HG03039 (cell line): ENCODE measurements at regions not wholly inside any gene's neighbourhood (a gene's known extent, or its start where the extent isn't known, plus 50 kb on each side); places are given as distances from the start of the nearest gene placed in this dataset.

Experiments used
- ATAC-seq: cut with Tn5 transposase; IDR thresholded peaks from one replicate; pipeline ENCODE4 v1.9.1; 2021; ENCODE audit warnings: mild to moderate bottlenecking, moderate library complexity; ENCODE audit not compliant: unreplicated experiment

GRCh38 chr6:148265054-148265453 lies 77.6 kb upstream of the SASH1 start:
- ATAC-seq: no peak

DNA sequence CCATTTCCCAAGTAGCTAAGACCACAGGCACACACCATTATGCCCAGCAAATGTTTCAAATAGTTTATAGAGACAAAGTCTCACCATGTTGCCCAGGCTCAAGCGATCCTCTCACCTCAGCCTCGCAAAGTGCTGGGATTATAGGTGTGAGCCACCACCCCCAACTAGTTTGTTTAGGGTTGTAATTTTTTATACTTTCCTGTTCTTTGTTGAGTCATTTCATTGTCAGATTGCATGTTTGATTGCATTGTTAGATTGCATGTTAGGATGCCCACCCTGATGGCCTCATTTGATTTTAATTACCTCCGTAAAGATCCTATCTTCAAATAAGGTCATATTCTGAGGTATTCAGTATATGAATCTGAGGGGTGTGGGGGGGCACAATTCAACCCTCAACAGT lies 73.3 kb upstream of the SASH1 start:
- no peak for ATAC-seq

DNA sequence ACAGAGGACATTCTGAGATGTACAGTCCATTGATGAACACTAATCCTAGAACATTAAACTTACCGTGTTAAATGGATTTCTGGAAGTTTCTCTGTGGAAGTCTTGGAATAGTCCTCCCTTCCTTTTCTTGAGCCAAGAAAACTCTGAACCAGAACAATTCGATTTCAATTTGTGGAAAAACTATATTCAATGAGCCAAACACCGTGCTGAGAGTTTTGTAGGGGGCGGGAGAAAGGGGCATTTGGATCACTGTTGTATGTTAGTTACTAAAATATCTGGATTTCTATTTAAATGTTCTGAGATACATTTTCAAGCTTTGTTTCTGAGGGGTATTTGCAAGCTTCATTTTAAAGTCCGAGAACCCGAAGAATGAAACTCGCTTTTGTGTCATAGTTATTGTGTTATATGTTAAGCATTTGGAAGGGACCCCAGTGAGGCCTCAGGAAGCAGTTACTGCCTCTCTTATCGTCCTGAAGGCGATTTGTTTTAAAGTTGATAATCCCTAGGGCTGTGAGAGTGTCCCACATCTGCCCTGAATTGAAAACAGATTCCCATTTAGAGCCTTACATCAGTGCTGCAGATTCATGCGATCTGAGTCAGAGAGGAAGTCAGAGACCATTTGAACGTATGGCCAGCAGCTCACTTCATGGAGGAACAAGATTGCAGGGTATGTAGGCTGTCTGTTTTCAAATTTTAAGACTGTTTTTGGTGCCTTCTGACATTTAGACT lies 70.8 kb upstream of the SASH1 start:
- ATAC-seq: no peak

DNA sequence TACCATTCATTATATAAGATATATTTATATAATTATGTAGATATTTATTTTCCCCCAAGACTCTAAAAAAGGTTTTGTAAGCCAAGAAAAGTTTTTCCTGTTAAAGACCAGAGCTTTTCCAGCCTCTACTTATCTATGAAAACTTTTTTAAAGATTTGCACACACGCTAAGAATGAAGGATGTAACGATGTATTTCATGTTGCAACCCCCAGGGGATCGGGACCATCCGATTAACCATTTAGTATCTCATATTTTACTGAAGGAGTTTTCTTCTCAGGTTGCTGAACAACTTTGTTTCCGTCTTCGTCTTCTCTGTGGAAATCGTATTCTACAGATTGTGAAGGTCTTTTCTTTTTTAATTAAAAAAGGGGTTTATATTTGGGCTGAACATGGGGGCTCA lies 70.0 kb upstream of the SASH1 start:
- no peak for ATAC-seq

- no peak for ATAC-seq
Measured at GRCh38 chr6:148273962-148274752, 68.5 kb upstream of the SASH1 start.

- ATAC-seq: no peak
Measured at GRCh38 chr6:148274809-148275208, 67.8 kb upstream of the SASH1 start.

DNA sequence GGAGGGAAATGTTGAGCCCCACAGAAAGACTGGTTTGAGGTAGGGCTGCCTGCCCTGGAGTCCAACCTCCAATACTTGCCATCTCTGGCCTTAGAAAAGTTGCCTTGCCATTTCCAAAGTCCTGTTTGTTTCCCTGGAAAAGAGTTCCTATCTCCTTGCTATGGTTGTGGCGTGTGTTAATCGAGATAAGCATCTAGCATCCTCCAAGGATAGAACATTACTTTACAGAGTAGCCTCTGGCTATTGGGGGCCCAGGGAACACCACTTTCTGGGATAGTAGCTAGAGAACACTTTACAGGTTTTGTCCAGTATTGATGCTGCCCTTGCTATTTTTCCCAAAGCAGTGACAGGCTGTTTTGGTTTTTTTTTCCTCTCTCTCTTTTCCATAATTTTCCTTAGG lies 57.4 kb upstream of the SASH1 start:
- ATAC-seq: no peak

DNA sequence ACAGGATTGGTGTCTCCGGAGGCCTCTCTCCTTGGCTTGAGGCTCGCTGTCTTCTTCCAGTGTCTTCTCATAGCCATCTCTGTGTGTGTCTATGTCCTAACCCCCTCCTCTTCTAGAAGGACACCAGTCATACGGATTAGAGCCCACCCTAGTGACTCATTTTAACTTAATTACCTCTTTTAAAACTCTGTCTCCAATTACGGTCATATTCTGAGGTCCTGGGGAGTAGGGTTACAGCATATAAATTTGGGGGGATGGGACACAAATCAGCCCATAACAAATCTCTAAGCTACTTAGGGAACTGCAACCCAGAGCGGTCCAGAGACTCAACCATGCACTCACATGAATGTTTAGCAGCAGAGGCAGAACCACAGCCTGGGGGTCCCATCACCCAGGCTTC lies 56.1 kb upstream of the SASH1 start:
- no peak for ATAC-seq

GRCh38 chr6:148287623-148288333 lies 54.9 kb upstream of the SASH1 start:
- no peak for ATAC-seq

DNA sequence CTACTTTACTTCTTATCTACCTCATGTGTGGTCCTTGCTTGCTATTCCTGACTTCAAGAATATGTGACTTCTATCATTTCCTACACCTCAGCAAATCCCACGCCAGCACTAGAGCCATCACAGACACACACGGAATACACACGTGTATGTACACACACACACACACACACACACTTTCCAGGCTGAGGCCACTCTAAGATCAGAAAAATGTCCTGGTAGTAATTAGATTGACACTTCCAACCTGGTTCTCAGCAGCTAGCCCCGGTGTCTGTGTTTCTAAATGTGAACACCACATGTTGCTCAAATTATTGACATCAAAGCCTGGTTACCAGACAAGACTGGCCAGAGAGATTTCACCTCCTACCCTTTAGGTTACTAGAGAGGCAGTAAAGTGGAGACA lies 54.1 kb upstream of the SASH1 start:
- ATAC-seq: no peak

DNA sequence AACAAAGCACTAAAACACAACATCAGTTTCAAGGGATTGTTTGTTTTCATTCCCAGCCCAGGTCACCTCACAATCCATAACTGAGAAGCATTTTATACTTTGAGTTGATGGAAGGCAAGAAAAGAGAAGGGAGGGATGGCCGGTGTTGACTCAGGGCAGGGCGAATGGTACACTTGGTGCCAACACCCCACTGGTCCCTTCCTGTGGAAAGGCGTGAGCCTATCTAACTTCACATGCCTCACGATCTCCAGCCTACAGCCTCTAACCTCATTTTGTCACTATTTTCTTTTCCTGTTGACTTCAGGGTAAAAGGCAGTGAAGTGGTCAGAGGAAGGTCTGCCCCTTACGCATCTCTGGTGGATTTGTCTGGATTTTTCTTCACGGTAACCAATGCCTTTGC lies 53.5 kb upstream of the SASH1 start:
- no peak for ATAC-seq

DNA sequence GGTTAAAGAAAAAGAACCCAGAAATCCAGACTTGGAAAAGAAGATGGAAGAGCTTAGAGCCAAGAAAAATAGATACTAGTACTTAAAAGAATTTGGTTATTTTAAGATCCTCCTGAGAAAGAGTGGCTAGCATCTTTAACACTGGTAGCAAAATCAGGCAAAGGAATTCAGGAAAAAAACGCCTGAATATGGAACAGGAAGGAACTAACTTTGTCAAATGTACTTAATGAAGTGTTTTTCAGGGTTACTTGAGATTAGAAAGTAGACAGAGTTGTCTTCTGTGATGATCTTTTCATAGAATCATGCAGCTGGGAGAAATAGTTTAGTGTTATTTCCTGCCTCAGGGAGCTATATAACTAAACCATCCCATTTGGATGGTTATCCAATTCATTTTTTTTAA lies 50.8 kb upstream of the SASH1 start:
- no peak for ATAC-seq
